ENCODE measurements at regions not wholly inside any gene's neighbourhood (a gene's known extent, or its start where the extent isn't known, plus 50 kb on each side); places are given as distances from the start of the nearest gene placed in this dataset.

- H2AFZ ChIP-seq (ENCODE audit: control insufficient read depth, low read length), result peak overlapping the region; percentile 86
- H3K4me2 ChIP-seq (ENCODE audit: control insufficient read depth, extremely low read depth, insufficient read depth, low read depth, low read length), result peak overlapping the region; percentile 89
- H4K20me1 ChIP-seq (ENCODE audit: control insufficient read depth, extremely low read depth, insufficient read depth, low read length), result no peaks in the 10 kb centered on the region
- TF ChIP-seq EZH2 (IDR thresholded peaks at IDR 0.05; ENCODE audit: low read length) (no peak), CTCF (optimal IDR thresholded peaks at IDR 0.05 in 1 of 3, IDR thresholded peaks at IDR 0.05 in 1 of 3, conservative IDR thresholded peaks at IDR 0.05 in 1 of 3; ENCODE audit: extremely low read depth in 1 of 3, insufficient read depth in 2 of 3, low read length in 3 of 3) (no peak)
- no peaks in the 10 kb centered on the region for H3K36me3 ChIP-seq (ENCODE audit: control insufficient read depth in 2 of 2, extremely low read depth in 1 of 2, insufficient read depth in 2 of 2, low read length in 2 of 2)
- peaks cover 14% of the 10 kb centered on the region for H3K4me1 ChIP-seq (ENCODE audit: control insufficient read depth, extremely low read depth, insufficient read depth, low read length)
- FAIRE-seq (no peak), DNase-seq (ENCODE audit: low read depth, low spot score) (no peak)
- no peak overlapping the region for H3K27ac ChIP-seq (ENCODE audit: control insufficient read depth, insufficient read depth, low read length)
- H3K27me3 ChIP-seq (ENCODE audit: control insufficient read depth, extremely low read depth, insufficient read depth, low read length), result peaks cover 5% of the 10 kb centered on the region
- H3K9ac ChIP-seq (ENCODE audit: control insufficient read depth, extremely low read depth, insufficient read depth, low read length), result peak overlapping the region; percentile 61
- peak overlapping the region; percentile 37 to 71 (median 69) for H3K4me3 ChIP-seq (ENCODE audit: control insufficient read depth in 2 of 3, extremely low read depth in 1 of 3, insufficient read depth in 2 of 3, low read depth in 1 of 3, low read length in 3 of 3)
- H3K79me2 ChIP-seq (ENCODE audit: control insufficient read depth, insufficient read depth, low read length), result no peaks in the 10 kb centered on the region
- no peaks in the 10 kb centered on the region for H3K9me3 ChIP-seq (ENCODE audit: control insufficient read depth, low read depth, low read length)
- dilution Hi-C loops (cut with MboI; ENCODE audit: extremely low pct_ligation_motif_present, low sequenced_read_pairs), result no loop called here
- H3K9me1 ChIP-seq (ENCODE audit: control insufficient read depth, extremely low read depth, insufficient read depth, low read length), result no peaks in the 10 kb centered on the region
Measured at GRCh38 chr7:140230516-140230860, 53.7 kb upstream of the KDM7A start.

- DNase-seq (ENCODE audit: low read depth, low spot score), result no peak
- H3K4me2 ChIP-seq (ENCODE audit: control insufficient read depth, extremely low read depth, insufficient read depth, low read depth, low read length), result peak overlapping the region; percentile 89
- FAIRE-seq, result no peak
- H3K79me2 ChIP-seq (ENCODE audit: control insufficient read depth, insufficient read depth, low read length), result no peaks in the 10 kb centered on the region
- H3K36me3 ChIP-seq (ENCODE audit: control insufficient read depth in 2 of 2, extremely low read depth in 1 of 2, insufficient read depth in 2 of 2, low read length in 2 of 2), result no peaks in the 10 kb centered on the region
- H3K4me1 ChIP-seq (ENCODE audit: control insufficient read depth, extremely low read depth, insufficient read depth, low read length), result peaks cover 14% of the 10 kb centered on the region
- H2AFZ ChIP-seq (ENCODE audit: control insufficient read depth, low read length), result peak overlapping the region; percentile 46
- no peaks in the 10 kb centered on the region for H3K9me3 ChIP-seq (ENCODE audit: control insufficient read depth, low read depth, low read length)
- peaks cover 5% of the 10 kb centered on the region for H3K27me3 ChIP-seq (ENCODE audit: control insufficient read depth, extremely low read depth, insufficient read depth, low read length)
- H3K9me1 ChIP-seq (ENCODE audit: control insufficient read depth, extremely low read depth, insufficient read depth, low read length), result no peaks in the 10 kb centered on the region
- no peak overlapping the region for H3K27ac ChIP-seq (ENCODE audit: control insufficient read depth, insufficient read depth, low read length)
- dilution Hi-C loops (cut with MboI; ENCODE audit: extremely low pct_ligation_motif_present, low sequenced_read_pairs), result no loop called here
- peak overlapping the region; percentile 22 for H3K9ac ChIP-seq (ENCODE audit: control insufficient read depth, extremely low read depth, insufficient read depth, low read length)
- TF ChIP-seq CTCF (optimal IDR thresholded peaks at IDR 0.05 in 1 of 3, IDR thresholded peaks at IDR 0.05 in 1 of 3, conservative IDR thresholded peaks at IDR 0.05 in 1 of 3; ENCODE audit: extremely low read depth in 1 of 3, insufficient read depth in 2 of 3, low read length in 3 of 3) (no peak), EZH2 (IDR thresholded peaks at IDR 0.05; ENCODE audit: low read length) (peak; percentile 25)
- no peaks in the 10 kb centered on the region for H4K20me1 ChIP-seq (ENCODE audit: control insufficient read depth, extremely low read depth, insufficient read depth, low read length)
- H3K4me3 ChIP-seq (ENCODE audit: control insufficient read depth in 2 of 3, extremely low read depth in 1 of 3, insufficient read depth in 2 of 3, low read depth in 1 of 3, low read length in 3 of 3), result peak overlapping the region; percentile 37 to 71 (median 69)
Measured at GRCh38 chr7:140229591-140230515, 53.1 kb upstream of the KDM7A start.
